B cell (primary cell): ENCODE measurements at regions not wholly inside any gene's neighbourhood (a gene's known extent, or its start where the extent isn't known, plus 50 kb on each side); places are given as distances from the start of the nearest gene placed in this dataset.

Experiments
- CTCF ChIP-seq: fragments of 200-600 bp; IDR thresholded peaks from one replicate; pipeline ENCODE4 v1.8.0; 2022; ENCODE audit warnings: antibody characterized with exemption, mild to moderate bottlenecking
- EZH2 ChIP-seq: IDR thresholded peaks from 2 replicates; pipeline ENCODE4 v1.6.1; 2012; ENCODE audit warnings: borderline replicate concordance, low read depth, mild to moderate bottlenecking, moderate library complexity, low read length; ENCODE audit not compliant: insufficient read depth, poor library complexity, severe bottlenecking

GRCh38 chr9:31808766-31809165 lies 575.7 kb upstream of the ACO1 start:
- TF ChIP-seq EZH2 (no peak), CTCF (no peak)
